Breast epithelium (tissue), 4 donors: ENCODE measurements at regions not wholly inside any gene's neighbourhood (a gene's known extent, or its start where the extent isn't known, plus 50 kb on each side); places are given as distances from the start of the nearest gene placed in this dataset.

ENCODE experiments used
- DNase-seq, 2 donors: peaks; one replicate each; pipeline ENCODE4 v3.0.0-alpha.2; 2019; ENCODE audit warnings: low spot score in 2 of 2
- H3K27ac ChIP-seq, 2 donors: fragments of 200-600 bp; sonication (generic) in 1 of 2; one replicate each; pipeline ENCODE4 v1.5.1; 2016 to 2019; ENCODE audit warnings: mild to moderate bottlenecking in 1 of 2
- H3K27me3 ChIP-seq, 2 donors: fragments of 200-600 bp; sonication (generic) in 1 of 2; one replicate each; pipeline versions ENCODE4 v1.5.1 to v1.6.0; 2017 to 2019; ENCODE audit warnings: control low read depth in 1 of 2, mild to moderate bottlenecking in 1 of 2
- H3K36me3 ChIP-seq: fragments of 200-600 bp; one replicate; pipeline ENCODE4 v1.5.1; 2019
- H3K4me1 ChIP-seq, 2 donors: fragments of 200-600 bp; sonication (generic); one replicate each; pipeline ENCODE4 v1.5.1; 2016 to 2019; ENCODE audit warnings: control low read depth in 1 of 2
- H3K4me3 ChIP-seq, 3 donors: fragments of 200-600 bp; sonication (generic); 1 replicate in 2 of 3; 2 replicates in 1 of 3; pipeline ENCODE4 v1.5.1; 2016 to 2019; ENCODE audit warnings: mild to moderate bottlenecking in 3 of 3, moderate library complexity in 2 of 3
- H3K9me3 ChIP-seq, 2 donors: fragments of 200-600 bp; sonication (generic) in 1 of 2; one replicate each; pipeline ENCODE4 v1.5.1; 2016 to 2019; ENCODE audit warnings: control low read depth in 1 of 2
- POLR2A ChIP-seq: fragments of 450-650 bp; IDR thresholded peaks from one replicate; pipeline ENCODE4 v1.6.1; 2016; ENCODE audit warnings: antibody characterized with exemption, mild to moderate bottlenecking, moderate library complexity
- POLR2AphosphoS5 ChIP-seq, 3 donors: sonication (generic); formaldehyde crosslinking; IDR thresholded peaks; one replicate each; pipeline ENCODE4 v1.6.1; 2017; ENCODE audit warnings: antibody characterized with exemption in 3 of 3
- intact Hi-C: fragments of 100-400 bp; cut with DNase I; formaldehyde crosslinking; loops from one replicate; pipeline ENCODE4 v1.15.1; 2023; ENCODE audit warnings: low total_unique reads
- TF ChIP-seq, protein P1 (sequence below), 3 donors: fragments of 450-650 bp; IDR thresholded peaks; one replicate each; pipeline ENCODE4 v1.5.1; 2016 to 2017; ENCODE audit warnings: antibody characterized with exemption in 3 of 3, mild to moderate bottlenecking in 3 of 3, moderate library complexity in 3 of 3

DNA sequence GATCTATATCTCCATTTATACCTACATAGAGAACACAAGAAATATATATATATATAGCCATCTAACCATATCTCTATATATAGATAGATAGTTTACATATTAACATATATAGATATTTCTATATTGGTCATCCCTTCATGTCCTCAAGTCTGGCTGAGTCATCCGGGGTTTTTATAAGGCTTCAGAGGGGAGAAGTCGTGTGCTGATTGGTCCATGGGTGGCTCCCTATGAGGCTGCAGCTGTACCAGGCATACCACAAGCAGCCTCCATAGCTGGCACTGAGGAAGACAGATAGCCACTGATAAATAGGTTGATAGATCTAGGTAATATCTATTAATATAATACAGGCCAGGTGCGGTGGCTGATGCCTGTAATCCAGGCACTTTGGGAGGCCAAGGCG lies 618.3 kb upstream of the SETBP1 start:
- Histone ChIP-seq H3K27me3 (no peaks in the 10 kb centered on the region), H3K4me3 (no peak overlapping the region), H3K9me3 (no peaks in the 10 kb centered on the region), H3K36me3 (no peaks in the 10 kb centered on the region), H3K27ac (no peak overlapping the region), H3K4me1 (no peaks in the 10 kb centered on the region)
- no peak for DNase-seq
- TF ChIP-seq, protein P1, sequence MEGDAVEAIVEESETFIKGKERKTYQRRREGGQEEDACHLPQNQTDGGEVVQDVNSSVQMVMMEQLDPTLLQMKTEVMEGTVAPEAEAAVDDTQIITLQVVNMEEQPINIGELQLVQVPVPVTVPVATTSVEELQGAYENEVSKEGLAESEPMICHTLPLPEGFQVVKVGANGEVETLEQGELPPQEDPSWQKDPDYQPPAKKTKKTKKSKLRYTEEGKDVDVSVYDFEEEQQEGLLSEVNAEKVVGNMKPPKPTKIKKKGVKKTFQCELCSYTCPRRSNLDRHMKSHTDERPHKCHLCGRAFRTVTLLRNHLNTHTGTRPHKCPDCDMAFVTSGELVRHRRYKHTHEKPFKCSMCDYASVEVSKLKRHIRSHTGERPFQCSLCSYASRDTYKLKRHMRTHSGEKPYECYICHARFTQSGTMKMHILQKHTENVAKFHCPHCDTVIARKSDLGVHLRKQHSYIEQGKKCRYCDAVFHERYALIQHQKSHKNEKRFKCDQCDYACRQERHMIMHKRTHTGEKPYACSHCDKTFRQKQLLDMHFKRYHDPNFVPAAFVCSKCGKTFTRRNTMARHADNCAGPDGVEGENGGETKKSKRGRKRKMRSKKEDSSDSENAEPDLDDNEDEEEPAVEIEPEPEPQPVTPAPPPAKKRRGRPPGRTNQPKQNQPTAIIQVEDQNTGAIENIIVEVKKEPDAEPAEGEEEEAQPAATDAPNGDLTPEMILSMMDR (IDR thresholded peaks at IDR 0.05) = no peak
- TF ChIP-seq POLR2A (no peak), POLR2AphosphoS5 (IDR thresholded peaks at IDR 0.05) (no peak)
- intact Hi-C loops = no loop called here

DNA sequence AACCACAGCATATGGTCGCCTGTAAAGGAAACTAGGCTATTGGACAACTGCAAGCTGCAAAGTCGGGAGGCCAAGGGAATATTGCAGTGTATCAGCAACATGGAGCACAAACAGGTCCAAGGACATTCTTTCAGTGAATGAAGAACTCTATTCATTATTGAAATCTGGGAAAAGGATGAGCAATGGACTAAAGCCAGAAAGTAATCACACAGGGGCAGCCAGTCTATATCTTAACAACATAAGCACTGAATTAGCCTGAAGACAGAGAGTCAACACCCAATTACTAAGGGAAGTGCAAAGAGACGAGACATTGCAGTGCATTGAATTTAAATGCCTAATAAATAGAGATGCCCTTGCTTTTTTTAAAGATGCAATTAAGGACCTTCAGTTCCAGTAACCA lies 615.5 kb upstream of the SETBP1 start:
- Histone ChIP-seq H3K4me1 (no peaks in the 10 kb centered on the region), H3K27ac (no peak overlapping the region), H3K27me3 (no peaks in the 10 kb centered on the region), H3K9me3 (no peaks in the 10 kb centered on the region), H3K36me3 (no peaks in the 10 kb centered on the region), H3K4me3 (no peak overlapping the region)
- no peak for DNase-seq
- intact Hi-C loops = no loop called here
- TF ChIP-seq POLR2A = no peak
- TF ChIP-seq POLR2AphosphoS5 (IDR thresholded peaks at IDR 0.05) = no peak
- TF ChIP-seq, protein P1 (IDR thresholded peaks at IDR 0.05) = no peak

DNA sequence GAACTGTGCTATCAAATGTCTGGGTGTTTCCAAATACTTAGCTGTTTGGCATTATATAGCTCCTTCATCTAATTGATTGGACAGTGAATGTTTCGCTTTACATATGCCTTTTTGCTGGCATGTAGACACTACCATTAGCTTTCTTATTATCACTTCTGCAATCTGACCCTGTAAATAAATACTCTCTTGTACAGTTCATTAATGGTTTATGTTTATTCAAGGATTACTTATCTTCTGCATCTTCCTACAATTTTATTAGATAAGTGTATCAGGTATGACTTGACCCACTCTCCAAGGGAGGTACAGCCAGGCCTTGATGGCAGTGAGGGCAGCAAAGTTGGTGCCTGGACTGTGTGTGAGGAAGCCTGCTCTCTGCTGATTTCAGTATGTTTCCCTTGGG lies 614.1 kb upstream of the SETBP1 start:
- no peaks in the 10 kb centered on the region for H3K36me3 ChIP-seq
- H3K4me3 ChIP-seq = no peak overlapping the region
- intact Hi-C loops = no loop called here
- TF ChIP-seq POLR2A = no peak
- TF ChIP-seq, protein P1 (IDR thresholded peaks at IDR 0.05) = no peak
- TF ChIP-seq POLR2AphosphoS5 (IDR thresholded peaks at IDR 0.05) = no peak
- no peaks in the 10 kb centered on the region for H3K9me3 ChIP-seq
- no peaks in the 10 kb centered on the region for H3K27me3 ChIP-seq
- H3K27ac ChIP-seq = no peak overlapping the region
- no peaks in the 10 kb centered on the region for H3K4me1 ChIP-seq
- no peak for DNase-seq

DNA sequence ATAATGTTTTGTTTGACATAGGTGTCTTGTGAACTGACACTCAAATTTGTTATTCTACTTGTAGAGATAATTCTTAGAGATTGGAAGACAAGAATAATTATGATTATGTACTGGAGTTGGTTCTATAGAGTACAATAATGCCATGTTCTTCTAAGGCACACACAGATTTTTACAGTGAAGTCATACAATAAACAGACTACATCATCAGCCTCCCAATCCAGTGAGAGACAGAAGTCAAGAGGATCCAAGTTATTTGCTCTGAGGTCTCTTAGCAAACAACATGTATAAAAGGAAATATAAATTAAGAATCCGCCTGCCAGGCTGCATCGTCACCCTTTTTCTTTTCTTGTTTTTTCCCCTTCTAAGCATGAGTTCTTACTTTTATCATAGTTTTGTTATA lies 613.5 kb upstream of the SETBP1 start:
- intact Hi-C loops = no loop called here

DNA sequence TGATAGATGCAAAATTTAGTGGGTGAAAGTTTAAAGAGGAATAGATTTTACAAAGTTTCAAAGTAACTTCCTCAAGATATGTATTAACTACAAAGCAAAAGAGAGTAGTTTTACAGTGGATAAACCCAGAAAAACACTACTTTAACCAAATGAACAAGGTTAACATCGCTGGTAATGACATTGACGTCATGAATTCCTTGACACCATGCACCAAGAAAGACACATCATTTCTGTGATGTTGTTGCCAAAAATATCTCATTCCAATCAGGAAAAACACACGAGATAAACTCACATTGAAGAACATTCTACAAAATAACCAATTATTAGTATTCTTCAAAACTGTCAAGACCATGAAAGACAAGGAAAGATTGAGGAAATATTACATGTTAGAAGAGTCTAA lies 605.6 kb upstream of the SETBP1 start:
- Histone ChIP-seq H3K4me1 (no peaks in the 10 kb centered on the region), H3K27me3 (no peaks in the 10 kb centered on the region), H3K4me3 (no peak overlapping the region), H3K36me3 (no peaks in the 10 kb centered on the region), H3K27ac (no peak overlapping the region), H3K9me3 (no peaks in the 10 kb centered on the region)
- intact Hi-C loops = no loop called here
- no peak for DNase-seq
- TF ChIP-seq POLR2AphosphoS5 (IDR thresholded peaks at IDR 0.05) (no peak), POLR2A (no peak)
- TF ChIP-seq, protein P1 (IDR thresholded peaks at IDR 0.05) = no peak

More for the DNA sequence above, 613.5 kb upstream of the SETBP1 start:
- DNase-seq = no peak
- TF ChIP-seq, protein P1 (IDR thresholded peaks at IDR 0.05) = no peak
- no peaks in the 10 kb centered on the region for H3K9me3 ChIP-seq
- H3K36me3 ChIP-seq = no peaks in the 10 kb centered on the region
- no peaks in the 10 kb centered on the region for H3K27me3 ChIP-seq
- H3K4me1 ChIP-seq = no peaks in the 10 kb centered on the region
- H3K27ac ChIP-seq = no peak overlapping the region
- no peak overlapping the region for H3K4me3 ChIP-seq
